ENCODE measurements at regions not wholly inside any gene's neighbourhood (a gene's known extent, or its start where the extent isn't known, plus 50 kb on each side); places are given as distances from the start of the nearest gene placed in this dataset.
A peak's percentile ranks its signal among the peaks of the same experiment; 100 is the strongest.

DNA sequence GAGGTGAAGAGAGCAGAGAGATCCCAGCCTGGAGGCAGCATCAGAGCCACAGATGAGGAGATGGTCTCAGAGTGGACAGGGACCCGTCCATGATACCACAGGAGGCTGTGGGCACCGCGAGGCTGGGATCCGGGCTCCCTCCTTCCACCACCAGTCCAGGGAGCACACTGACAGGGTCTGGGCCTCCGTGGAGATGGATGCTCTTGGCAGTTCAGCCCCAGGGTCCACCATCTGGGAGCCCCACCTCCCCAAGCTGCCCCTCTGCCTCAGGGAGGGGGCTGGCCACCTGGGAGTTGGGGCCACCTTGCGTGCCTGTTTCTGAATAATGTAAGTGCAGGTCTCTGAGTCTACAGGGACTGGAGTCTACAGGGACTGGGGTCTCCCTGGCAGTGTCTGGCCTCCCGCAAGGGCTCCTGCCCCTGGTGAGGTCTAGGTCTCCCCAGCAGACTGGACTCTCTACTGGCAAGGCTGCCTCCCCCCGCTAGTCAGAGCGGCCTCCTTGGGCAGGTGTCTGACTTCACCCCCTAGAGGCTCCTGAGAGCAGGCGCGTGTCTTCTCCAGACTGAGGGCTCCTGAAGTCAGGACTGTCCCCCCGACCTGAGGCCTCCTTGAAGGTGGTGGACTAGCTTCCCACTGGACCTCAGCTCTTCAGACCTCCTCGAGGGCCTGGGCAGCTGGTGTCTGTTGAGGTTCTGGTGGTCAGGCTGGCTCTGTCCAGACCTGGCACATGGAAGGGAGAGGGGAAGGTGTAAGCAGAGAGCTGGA lies 218.5 kb downstream of the PTPRU start:
- no peak for DNase-seq

DNA sequence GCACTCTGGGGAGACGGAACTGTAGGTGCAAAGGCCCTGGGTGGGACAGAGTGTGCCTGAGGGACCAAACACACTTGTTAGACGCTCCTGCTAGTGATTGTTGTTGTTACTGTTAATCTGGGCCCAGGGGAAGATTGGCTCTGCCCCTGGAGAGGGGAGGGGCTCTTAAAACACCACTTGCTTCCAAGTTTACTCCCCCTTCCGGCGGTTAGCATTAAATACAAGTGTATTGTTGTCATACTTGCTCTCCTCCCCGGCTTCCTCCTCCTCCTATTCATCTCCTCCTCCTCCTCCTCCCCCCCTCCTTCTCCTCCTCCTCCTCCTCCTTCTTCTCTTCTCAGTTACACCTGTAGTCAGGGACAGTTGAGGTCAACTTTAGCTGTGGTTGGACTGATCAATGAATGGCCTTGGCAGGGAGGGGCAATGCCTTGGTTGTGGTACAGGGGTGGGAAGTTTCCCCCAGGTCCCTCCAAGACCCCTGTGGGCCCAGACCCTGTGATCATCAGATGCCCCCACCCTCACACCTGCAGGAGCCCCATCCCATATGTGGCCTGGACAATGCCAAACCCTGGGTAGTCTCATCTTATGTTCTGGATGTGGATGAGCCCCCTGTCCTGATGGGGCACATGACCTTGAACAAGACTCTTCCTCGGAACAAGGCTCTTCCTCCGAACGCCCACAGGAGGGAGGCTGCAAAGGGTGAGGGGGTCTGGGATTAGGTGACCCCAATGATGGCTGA lies 217.3 kb downstream of the PTPRU start:
- DNase-seq: no peak

DNA sequence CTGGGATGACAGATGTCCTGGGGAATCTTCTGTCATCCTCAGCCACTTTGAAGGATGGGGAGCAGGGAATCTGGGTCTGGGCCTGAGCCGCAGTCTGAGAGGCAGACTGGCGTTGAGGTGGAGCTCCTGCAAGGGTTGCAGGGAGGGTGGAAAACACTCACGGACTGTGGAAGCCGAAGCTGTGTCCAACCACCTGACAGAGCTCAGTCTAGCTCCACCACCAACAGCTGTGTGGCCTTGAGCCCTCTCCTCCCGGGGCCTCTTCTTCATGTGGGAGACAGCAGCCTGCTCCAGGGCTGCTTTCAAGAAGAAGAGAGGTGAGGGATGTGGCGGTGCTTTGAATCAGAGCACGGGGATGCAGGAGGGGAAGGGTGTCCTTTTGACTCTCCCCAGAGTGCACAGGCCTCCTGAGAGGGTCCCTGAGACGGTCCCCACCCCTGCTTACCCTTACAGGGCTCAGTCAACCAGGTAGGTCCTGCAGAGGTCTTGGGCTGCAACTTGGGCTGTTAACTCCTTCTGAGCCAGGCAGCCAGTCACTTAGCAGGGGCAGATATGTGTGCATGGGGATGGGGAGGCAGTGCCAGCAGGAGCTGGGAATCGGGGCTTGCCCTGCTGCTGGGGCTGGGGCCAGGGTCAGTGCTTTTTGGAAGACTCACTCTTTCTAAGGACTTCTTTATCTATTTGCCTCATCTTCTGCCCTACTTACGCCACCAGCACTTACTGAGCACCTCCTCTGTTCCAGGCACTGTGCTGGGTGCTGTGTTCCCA lies 216.3 kb downstream of the PTPRU start:
- no peak for DNase-seq

DNA sequence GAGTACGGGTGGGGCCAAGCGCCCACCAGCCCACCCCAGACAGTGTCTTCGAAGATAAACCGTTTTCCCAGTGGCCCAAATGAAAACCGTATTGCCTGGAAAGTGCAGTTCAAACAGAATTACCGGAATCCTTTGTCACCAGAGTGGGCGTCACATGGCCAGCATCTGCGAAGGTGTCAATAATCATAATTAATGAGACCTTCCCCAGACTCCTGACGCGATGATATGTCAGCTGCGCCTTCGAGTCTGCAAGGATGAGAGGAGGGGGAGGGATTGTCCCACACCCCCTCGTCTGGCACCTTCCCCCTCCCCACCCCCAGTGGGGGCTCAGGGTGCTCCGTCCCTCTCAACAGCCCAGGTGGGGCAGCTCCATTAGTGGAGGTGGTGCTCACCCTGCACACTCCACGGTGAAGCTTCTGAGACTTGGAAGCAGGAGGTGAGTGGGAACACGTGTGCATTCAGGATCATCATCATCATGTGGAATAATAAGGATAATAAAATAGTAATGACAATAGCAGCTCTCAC lies 215.1 kb downstream of the PTPRU start:
- no peak for DNase-seq

DNA sequence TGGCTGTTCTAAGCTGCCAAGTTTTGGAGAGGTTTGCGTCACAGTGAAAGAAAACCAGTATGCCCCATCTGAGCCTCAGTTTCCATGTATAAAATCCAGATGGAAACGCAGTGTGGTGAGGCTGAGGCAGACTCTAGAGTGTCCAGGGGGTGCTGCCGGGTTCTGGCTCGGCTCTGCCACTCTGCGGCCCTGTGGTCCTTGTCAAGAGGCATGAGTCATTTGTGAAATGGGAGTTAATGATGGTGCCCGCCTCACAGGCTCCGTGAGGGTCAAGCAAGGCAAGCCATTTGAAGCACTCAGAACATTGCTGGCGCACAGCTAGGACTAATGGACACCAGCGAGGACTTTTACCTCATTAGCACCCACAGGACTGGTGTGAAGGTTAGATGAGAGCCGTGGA lies 214.3 kb downstream of the PTPRU start:
- no peak for DNase-seq

DNA sequence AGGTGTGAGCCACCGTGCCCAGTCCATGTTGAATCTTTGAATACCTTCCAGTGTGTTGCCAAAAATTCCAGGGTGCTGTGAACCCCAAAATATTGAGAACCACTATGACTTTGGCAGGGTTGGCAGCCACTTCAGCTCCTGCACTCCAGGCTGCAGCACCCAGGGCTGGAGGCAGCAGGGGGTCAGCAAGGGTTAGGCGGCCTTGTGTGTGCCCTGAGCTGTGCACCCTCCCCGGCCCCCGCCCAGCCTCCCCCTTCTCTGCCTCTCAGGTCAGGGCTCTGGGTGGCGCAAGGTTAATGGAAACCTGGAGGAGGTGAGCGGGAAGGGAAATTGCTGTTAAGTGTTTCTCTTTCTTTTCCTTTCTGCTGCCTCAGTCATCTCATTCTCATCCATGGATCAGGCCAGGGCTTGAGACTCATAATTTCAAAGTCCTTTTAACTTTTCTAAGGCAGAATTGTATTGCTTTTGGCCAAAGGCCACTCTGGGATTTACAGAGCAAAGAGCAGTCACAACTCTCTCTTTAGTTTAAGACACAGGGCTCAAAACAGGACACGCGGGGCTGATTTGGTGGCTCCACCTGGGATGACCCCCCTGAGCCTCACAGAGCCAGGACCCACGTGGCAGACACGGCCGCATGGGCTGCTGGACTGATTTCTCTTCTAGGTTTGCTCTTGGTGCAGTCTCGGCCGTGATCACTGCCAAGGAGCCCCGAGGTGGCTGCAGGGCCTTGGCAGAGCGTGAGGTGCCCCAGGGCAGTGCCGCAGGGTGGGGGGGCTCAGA lies 212.3 kb downstream of the PTPRU start:
- DNase-seq: no peak

DNA sequence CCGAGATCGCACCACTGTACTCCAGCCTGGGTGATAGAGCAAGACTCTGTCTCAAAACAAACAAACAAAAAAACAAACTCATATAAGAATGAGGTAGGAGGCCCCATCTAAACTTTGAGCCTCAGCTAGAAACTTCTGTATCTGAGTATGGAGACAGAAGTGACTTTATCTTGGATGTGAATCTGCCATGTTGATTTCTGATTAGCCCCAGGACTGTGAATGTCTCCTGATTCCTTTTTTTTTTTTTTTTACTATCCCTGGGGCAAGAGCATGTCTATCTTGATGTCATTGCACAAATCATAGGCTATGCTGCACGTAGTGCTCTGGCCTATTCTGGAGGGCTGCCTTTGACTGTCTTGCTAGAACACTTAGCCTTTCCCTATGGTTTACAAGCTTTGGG lies 211.0 kb downstream of the PTPRU start:
- DNase-seq: no peak

DNA sequence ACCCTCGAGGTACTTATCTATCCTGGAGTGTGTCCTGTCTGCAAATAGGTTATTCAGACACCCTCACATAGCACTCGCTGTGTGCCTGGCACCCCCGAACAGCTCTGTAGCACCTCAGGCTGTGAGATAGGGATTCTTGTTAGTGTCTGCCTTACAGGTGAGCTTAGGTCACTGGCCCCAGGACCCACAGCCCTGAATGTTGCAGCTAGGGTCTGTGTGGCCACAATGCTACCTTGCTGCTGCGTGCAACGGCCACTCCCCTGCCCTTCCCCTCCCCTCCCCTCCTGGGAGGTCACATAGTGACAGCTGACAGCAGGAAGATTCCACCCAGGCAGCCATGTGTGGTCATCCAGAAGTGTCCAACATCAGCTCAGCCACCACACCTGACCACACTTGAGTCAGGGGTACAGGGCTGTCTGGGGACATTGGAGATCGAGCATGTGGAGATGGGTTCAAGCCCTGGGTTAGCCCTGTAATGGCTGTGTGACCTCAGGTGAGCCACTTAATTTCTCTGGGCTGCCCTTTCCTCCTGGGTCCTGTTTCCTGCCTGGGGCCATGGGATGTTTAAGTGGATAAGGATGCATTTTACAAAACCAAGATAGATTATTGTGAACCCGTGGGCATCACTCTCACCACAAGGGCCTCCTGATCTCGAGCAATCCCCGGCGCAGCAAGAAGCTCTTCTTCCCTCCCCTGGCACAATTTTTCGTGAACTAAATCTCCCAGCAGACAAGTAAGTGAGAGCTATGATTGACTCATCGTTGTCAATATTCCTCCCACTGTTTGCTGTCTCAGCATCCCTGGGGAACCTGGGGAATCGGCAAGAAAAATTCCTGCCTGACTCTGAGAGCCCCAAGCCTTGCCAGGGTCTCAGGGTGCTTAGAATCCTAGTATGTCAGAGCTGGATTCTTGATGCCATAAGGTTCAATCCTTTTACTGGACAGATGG lies 208.7 kb downstream of the PTPRU start:
- DNase-seq: no peak

DNA sequence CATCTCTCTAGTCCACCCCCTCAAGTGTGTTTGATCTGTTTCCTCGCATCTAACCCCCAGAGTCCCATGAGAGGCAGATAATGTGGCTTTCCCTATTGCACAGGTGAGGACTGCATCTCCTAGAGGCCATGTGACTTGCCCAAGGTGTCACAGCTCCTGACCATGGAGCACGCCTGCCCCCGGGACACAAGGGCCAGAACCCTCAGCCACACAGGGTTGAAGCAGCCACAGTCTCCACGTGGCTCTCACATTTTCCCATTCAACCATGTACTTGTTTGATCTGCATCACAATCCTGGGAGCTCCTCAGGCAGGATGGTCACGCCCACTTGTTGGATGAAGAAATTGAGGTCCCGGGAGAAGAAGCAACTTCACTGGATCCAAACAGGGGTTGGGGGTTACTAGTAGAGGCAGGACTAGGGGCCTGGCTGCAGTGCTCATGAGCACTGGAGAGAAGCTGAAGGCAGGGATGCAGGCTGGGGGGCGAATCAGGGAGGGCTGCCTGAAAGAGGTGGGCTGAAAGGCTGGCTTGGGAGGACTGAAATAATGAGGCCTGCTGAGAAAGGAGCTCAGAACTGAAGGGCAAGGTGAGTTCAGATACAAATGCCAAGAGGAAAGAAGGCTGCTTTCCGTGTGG lies 207.9 kb downstream of the PTPRU start:
- no peak for DNase-seq

DNA sequence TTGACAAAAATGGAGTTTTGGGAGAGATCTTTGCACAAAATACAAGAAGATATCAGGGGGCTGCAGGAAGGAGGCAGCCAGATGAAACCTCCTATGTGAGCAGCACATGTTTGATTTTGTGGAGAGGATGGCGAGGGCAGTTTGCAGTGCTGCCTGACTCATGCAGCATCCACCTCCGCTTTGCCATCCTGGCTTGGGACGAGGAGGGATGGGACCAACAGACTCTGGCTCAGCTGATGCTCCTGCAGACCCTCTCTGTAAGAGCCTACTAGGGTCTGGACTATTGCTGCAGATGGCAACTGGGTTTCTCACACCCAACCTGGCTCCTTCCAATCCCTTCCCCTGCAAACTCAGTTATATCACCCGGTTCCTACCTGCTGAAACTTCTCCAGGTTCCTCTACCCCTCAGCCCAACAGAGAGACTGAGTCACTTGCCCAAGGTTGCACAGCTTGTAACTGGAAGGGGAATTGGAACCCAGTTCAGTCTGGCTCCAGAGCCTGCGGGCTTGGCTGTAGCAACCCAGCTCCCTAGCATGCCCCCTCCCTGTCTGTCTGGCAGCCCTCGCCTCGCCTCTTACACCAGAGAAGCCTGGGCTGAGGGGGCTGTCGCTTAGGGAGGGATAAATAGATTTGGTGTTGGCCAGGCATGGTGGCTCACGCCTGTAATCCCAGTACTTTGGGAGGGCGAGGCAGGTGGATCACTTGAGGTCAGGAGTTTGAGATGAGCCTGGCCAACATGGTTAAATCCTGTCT lies 205.8 kb downstream of the PTPRU start:
- no peak for DNase-seq

DNA sequence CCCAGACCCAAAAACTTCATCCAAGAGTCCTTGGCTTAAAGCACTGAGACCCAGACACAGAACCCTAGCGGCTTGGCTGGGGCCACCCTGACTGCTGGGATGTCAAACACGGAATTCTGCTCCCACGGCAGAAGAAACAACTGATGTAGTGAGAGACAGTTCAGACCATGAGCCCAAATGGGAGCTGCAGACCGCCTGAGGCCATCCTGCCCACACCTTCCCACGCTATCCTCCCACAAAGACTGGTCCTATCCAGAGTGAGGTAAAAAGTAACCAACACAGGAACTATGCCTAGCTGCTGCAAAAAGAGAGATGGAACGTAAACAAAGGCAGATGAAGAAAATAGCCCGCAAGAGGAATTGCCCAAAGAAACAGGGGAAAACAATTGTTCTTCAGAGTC lies 203.3 kb downstream of the PTPRU start:
- peak; percentile 10 for DNase-seq

DNA sequence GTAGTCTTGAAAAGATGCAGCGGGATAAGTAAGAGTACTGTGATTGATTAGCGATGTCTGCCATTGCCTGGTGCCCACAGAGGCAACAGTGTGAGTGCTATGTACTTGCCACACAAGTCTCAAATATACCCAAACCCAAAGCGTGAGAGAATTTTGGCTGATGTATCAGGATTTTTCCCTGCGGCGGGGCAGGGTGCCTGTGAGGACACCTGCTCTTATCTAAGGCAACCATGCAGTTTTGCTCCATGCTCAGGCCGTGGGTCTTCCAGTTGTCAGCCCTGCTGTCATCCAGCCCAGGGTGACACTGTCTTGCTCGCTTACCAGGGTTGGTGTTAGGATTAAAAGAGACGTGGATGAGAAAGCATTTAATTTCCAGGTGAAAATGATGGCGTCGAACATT lies 202.7 kb downstream of the PTPRU start:
- DNase-seq: peak; percentile 12

DNA sequence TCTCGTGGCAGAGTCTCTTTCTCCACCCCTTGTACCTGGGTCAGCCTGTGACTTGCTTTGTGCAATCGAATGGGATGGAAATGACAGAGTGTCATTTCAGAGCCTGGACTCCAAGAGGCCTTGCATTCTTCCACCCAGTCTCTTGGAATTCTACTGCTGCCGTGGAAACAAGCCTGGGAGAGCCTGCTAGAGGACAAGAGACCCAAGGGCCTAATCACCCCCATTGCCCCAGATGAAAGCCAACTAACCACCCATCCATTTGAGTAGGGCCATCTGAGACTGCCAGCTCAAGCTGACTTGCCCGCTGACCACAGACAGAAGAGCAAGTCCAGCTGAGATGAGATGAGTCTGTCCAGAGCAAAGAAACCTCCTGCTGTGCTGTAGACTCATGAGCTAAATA lies 201.6 kb downstream of the PTPRU start:
- DNase-seq: no peak

DNA sequence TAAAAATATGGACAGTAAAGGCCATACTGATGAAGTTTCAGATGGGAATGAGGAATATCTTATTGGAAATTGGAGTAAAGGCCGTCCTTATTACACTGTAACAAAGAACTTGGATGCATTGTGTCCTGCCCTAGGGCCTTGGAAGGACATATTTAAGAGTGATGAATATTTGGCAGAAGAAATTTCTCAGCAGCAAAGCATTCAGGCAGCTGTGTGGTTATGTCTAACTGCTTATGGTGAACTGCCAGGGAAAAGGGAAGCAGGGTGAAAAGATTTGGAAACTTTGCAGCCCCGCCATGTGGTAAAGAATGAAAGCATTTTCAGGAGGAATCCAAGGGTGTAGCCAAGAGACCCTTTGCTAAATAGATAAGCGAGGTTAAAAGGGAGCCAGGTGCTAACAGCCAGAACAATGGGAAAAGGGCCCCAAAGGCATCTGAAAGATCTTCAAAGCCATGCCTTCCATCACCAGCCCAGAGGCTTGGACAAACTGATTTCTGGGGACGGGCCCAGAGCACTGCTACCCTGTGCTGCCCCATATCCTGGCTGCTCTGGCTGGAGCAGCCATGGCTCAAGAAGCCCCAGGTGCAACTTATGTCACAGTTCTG lies 200.0 kb downstream of the PTPRU start:
- no peak for DNase-seq

DNA sequence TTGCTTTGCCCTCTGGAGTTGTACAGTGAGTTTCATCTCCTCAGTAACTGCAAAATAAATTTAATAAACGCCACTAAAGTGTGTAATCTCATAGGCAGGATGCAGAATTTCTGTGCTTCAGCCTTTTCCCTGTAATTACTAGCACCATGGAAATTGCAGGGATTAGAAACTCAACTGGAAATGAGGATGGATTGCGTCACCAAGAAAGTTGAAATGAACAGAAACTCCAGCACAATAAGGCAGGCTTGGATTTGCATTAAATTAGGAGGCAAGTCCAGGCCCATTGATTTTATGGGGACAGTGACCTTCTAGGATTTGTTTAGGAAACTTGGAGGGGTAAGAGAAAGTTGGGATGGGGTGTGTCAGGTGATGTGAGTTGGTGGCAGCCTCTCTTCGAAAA lies 197.5 kb downstream of the PTPRU start:
- DNase-seq: no peak

DNA sequence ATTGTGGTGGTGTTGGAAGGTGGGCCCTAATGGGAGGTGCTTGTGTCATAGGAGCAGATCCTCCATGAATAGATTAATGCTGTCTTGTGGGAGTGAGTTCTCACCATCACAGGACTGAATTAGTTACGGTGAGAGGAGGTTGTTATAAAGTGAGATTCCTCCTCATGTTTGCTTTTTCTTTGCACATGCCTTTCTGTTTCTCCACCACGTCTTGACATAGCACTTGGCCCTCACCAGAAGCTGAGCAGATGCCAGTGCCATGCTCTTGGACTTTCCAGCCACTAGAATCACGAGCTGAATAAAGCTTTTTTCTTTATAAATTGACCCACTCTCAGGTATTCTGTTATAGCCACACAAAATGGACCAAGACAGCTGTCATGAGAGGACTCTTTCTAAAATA lies 194.8 kb downstream of the PTPRU start:
- no peak for DNase-seq

DNA sequence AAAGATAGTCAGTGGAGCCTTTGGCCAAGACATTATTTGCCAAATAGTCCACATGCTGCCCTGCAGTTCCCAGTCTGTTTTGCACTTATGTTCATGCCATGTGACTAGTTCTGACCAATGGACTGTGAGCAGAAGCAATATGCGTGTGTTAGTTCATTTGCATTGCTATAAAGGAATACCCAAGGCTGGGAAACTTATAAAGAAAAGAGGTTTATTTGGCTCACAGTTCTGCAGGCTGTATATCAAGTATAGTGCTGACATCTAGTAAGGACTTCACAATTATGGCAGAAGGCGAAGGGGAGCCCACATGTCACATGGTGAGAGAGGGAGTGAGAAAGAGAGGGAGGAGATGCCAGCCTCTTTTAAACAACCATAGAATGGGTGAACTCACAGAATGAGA lies 193.3 kb downstream of the PTPRU start:
- no peak for DNase-seq

DNA sequence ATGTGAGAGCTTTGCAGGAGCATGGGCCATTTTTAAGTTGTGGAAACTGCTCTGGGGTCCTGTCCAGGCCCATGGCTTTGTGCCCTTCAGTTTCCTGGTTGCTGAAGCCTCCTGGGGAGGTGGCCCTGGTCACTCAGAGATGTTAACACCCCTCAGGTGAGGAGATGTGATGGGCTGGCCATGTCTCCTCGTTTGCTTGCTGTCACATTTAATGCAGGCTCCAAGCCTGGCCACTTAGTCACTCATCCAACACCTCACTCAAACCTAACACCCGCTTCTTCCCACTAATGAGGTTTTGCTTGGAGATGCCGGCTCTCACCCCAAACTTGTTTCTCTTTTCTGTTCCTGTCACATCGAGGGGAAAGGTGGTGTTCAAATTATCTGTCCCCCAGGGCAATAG lies 192.7 kb downstream of the PTPRU start:
- DNase-seq: no peak

DNA sequence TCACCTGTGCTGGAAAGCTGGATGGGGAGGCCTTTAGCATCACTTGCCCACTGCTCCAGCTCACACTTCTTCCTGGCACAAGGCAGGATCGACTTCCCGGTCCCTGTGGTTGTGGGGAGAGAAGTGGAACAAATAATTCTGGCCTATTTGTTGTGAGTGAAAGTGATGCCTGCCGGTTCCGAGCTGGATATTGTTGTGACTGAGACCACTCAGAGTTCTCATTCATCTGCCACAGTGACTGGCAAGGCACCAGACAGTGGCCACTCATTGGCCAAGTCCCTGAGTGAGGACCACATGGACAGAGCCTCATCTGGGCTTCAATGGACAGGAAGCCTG lies 191.9 kb downstream of the PTPRU start:
- DNase-seq: no peak

All from activated CD8-positive, alpha-beta memory T cell treated with anti-CD3 and anti-CD28 coated beads, Interleukin-2, amount 50 U/mL, for 48 hours (primary cell).